HL-60 (cell line): ENCODE measurements at regions not wholly inside any gene's neighbourhood (a gene's known extent, or its start where the extent isn't known, plus 50 kb on each side); places are given as distances from the start of the nearest gene placed in this dataset.

ENCODE experiments used
- DNase-seq, 2 experiments: peaks; one replicate each; pipeline ENCODE4 v3.0.0-alpha.2; 2010 to 2020; ENCODE audit warnings: low read depth in 1 of 2, low spot score in 1 of 2
- H3K27ac ChIP-seq: fragments of 250-450 bp; sonication (Bioruptor Pico); replicated peaks from 2 replicates; pipeline ENCODE4 v1.5.1; 2020; ENCODE audit warnings: mild to moderate bottlenecking, moderate library complexity
- H3K27me3 ChIP-seq: fragments of 250-450 bp; sonication (Bioruptor Pico); 2 replicates; pipeline ENCODE4 v1.5.1; 2021; ENCODE audit warnings: mild to moderate bottlenecking, moderate library complexity; ENCODE audit not compliant: insufficient read depth, poor library complexity, severe bottlenecking
- H3K4me3 ChIP-seq: replicated peaks from 2 replicates; pipeline ENCODE4 v1.5.1; 2011; ENCODE audit warnings: mild to moderate bottlenecking, control low read depth, low read length; ENCODE audit not compliant: insufficient read depth
- GABPA ChIP-seq: IDR thresholded peaks from 2 replicates; pipeline ENCODE4 v1.6.1; 2012; ENCODE audit warnings: low read depth
- POLR2AphosphoS5 ChIP-seq: IDR thresholded peaks from 2 replicates; pipeline ENCODE4 v1.6.1; 2012; ENCODE audit warnings: low read depth
- REST ChIP-seq: IDR thresholded peaks from 2 replicates; pipeline ENCODE4 v1.6.1; 2012; ENCODE audit warnings: low read depth; ENCODE audit not compliant: insufficient replicate concordance
- SPI1 ChIP-seq: IDR thresholded peaks from 2 replicates; pipeline ENCODE4 v1.6.1; 2012; ENCODE audit warnings: low read depth, mild to moderate bottlenecking, borderline replicate concordance
- TF ChIP-seq, protein P1 (sequence below): IDR thresholded peaks from one replicate; pipeline ENCODE4 v1.5.1; 2011; ENCODE audit warnings: low read length, control low read depth, inconsistent platforms; ENCODE audit not compliant: insufficient read depth

- Histone ChIP-seq H3K27me3 (no peaks in the 10 kb centered on the region), H3K27ac (no peak overlapping the region), H3K4me3 (no peak overlapping the region)
- DNase-seq = no peak
- TF ChIP-seq REST = no peak
- TF ChIP-seq, protein P1, sequence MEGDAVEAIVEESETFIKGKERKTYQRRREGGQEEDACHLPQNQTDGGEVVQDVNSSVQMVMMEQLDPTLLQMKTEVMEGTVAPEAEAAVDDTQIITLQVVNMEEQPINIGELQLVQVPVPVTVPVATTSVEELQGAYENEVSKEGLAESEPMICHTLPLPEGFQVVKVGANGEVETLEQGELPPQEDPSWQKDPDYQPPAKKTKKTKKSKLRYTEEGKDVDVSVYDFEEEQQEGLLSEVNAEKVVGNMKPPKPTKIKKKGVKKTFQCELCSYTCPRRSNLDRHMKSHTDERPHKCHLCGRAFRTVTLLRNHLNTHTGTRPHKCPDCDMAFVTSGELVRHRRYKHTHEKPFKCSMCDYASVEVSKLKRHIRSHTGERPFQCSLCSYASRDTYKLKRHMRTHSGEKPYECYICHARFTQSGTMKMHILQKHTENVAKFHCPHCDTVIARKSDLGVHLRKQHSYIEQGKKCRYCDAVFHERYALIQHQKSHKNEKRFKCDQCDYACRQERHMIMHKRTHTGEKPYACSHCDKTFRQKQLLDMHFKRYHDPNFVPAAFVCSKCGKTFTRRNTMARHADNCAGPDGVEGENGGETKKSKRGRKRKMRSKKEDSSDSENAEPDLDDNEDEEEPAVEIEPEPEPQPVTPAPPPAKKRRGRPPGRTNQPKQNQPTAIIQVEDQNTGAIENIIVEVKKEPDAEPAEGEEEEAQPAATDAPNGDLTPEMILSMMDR = no peak
These were observed 738.2 kb downstream of the COL12A1 start for GRCh38 chr6:74467533-74468215.

DNA sequence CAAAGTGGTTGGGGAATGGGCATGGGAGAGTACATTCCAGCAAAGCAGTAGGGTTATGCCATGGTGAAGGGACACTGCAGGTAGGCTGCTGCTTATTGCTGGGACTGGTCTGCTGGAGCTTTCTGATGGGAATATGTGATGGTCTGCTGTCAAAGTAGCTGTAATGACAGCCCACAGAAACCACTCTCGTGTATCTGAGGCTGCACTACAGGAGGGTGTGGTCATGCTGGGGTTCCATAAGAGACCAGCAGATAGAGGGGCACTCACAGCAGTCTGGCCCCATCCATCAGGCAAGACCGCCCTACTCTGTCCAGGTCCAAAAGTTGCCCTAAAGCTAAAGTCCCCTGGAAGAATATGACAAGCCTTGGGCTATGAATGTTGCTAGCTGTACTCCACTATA lies 739.3 kb downstream of the COL12A1 start:
- Histone ChIP-seq H3K27ac (no peak overlapping the region), H3K27me3 (no peaks in the 10 kb centered on the region), H3K4me3 (no peak overlapping the region)
- no peak for DNase-seq
- TF ChIP-seq POLR2AphosphoS5 = no peak
- TF ChIP-seq REST = no peak
- TF ChIP-seq, protein P1 = no peak
- no peak for TF ChIP-seq GABPA
- TF ChIP-seq SPI1 = no peak

DNA sequence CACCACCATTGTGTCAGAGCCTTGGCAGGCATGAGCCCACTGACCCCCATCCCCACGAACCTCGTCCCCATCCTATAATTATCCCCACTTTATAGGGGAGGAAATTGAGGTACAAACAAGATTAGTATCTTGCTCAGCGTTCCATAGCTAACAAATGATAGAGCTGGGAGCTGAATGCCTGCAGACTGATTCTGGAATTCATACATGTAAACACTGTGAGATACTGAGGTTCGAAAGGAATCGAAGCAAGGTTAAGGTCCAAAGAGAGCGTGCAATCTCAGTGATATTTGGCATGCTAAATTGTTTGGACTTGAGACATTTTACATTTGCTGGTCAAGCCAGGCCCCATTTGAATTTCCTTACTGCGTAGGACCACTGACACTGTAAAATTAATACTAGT lies 746.6 kb downstream of the COL12A1 start:
- no peak overlapping the region for H3K27ac ChIP-seq
- H3K27me3 ChIP-seq = no peaks in the 10 kb centered on the region
- DNase-seq = no peak
- no peak for TF ChIP-seq POLR2AphosphoS5
- TF ChIP-seq SPI1 = no peak
- TF ChIP-seq, protein P1 = no peak
- TF ChIP-seq REST = no peak
- TF ChIP-seq GABPA = no peak
- no peak overlapping the region for H3K4me3 ChIP-seq
